ENCODE measurements at regions not wholly inside any gene's neighbourhood (a gene's known extent, or its start where the extent isn't known, plus 50 kb on each side); places are given as distances from the start of the nearest gene placed in this dataset.
"Not testable (repeated sequence)": the region's sequence is repeated elsewhere in the genome, so short reads cannot be mapped to it uniquely, and the experiment has no call there.

DNA sequence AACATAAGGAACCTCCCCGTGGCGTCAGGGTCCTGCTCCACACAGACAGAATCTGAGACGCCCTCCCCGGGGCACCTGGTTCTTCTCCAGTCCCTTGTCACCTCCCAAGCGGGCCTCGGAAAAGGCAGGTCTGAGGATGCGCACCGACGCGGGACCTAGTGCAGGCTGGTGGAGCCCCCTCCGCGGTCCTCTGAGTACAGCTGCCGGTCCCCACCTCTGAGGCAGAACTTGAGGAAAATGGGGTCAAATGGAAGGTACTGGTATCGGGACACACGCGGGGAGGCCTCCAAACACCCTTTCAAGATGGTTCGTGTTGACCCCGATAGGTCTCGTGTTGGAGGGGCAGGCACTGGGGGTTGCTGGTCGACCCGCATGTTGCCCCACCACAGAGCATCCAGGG lies 1725.3 kb downstream of the SPATA31A7 start:
- intact Hi-C loops (cut with micrococcal nuclease); BruUV-seq (replicated peaks); DNase-seq (ENCODE audit: unreplicated experiment); H3K9me3 Mint-ChIP-seq (ENCODE audit: unreplicated experiment); H3K4me3 Mint-ChIP-seq (ENCODE audit: unreplicated experiment); H3K27ac Mint-ChIP-seq (ENCODE audit: low read depth, unreplicated experiment); POLR2A ChIA-PET; CTCF ChIA-PET; H3K4me1 Mint-ChIP-seq (ENCODE audit: insufficient read depth, unreplicated experiment); H3K27me3 Mint-ChIP-seq (ENCODE audit: insufficient read depth, unreplicated experiment); H3K36me3 Mint-ChIP-seq (ENCODE audit: insufficient read depth, unreplicated experiment): not testable (repeated sequence)

DNA sequence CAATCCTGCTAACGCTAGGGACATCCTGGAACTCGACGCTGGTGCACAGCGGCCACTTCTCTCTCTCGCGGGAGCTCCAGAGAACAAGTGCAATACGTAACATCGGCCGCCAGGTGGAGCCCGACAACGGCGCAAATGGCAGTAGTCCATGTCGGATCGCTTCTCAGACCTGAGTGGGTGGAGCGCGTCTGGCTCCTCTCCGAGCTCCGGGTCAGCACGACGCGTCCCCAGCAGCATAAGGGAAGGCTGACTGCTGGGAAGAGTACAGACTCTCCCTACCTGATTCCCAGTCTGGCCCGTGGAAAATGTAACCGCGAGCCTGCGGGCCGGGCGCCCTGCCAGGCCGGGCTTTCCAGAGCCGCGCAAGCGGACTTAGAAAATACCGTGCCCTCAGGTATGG lies 1725.8 kb downstream of the SPATA31A7 start:
- DNase-seq (ENCODE audit: unreplicated experiment); H3K27ac Mint-ChIP-seq (ENCODE audit: low read depth, unreplicated experiment); BruUV-seq (replicated peaks); CTCF ChIA-PET; intact Hi-C loops (cut with micrococcal nuclease); POLR2A ChIA-PET; H3K9me3 Mint-ChIP-seq (ENCODE audit: unreplicated experiment); H3K27me3 Mint-ChIP-seq (ENCODE audit: insufficient read depth, unreplicated experiment); H3K4me1 Mint-ChIP-seq (ENCODE audit: insufficient read depth, unreplicated experiment); H3K4me3 Mint-ChIP-seq (ENCODE audit: unreplicated experiment); H3K36me3 Mint-ChIP-seq (ENCODE audit: insufficient read depth, unreplicated experiment): not testable (repeated sequence)

DNA sequence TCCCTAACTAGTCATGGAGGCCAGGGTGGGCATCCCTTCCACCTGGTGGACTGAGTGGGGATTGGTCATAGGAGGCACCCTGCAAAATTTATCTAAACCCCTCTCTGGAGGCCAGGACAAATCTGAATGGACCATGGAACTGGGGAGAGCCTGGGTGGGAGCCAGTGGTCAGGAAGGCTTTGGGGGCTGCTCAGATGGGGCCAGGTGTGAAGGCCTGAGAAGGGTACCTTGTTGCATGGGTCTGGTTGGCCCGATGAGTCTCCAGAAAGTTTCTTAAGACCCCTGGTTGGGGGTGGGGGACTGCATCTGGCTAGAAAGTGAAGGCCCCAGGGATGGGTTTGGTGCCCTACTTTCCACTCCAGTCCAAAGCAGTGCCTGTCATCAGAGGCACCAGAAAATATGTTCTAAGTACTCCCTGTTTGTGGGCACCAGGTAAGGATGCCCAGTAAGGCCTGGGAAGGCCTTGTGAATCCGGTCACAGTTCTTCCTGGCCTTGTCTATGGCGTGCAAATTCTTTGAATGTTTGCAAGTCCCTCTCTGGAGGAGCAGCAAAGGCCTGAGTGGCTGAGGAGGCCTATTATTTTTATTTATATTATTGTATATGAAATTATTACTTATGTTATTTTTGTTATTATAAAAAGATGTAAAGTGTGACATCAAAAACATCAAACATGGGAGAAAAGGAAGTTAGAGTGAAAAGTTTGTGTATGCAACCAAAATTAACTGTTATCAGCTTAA lies 1729.0 kb downstream of the SPATA31A7 start:
- POLR2A ChIA-PET; H3K9me3 Mint-ChIP-seq (ENCODE audit: unreplicated experiment); BruUV-seq (replicated peaks); H3K27ac Mint-ChIP-seq (ENCODE audit: low read depth, unreplicated experiment); intact Hi-C loops (cut with micrococcal nuclease); CTCF ChIA-PET; H3K27me3 Mint-ChIP-seq (ENCODE audit: insufficient read depth, unreplicated experiment); H3K4me3 Mint-ChIP-seq (ENCODE audit: unreplicated experiment); H3K4me1 Mint-ChIP-seq (ENCODE audit: insufficient read depth, unreplicated experiment); DNase-seq (ENCODE audit: unreplicated experiment); H3K36me3 Mint-ChIP-seq (ENCODE audit: insufficient read depth, unreplicated experiment): not testable (repeated sequence)

DNA sequence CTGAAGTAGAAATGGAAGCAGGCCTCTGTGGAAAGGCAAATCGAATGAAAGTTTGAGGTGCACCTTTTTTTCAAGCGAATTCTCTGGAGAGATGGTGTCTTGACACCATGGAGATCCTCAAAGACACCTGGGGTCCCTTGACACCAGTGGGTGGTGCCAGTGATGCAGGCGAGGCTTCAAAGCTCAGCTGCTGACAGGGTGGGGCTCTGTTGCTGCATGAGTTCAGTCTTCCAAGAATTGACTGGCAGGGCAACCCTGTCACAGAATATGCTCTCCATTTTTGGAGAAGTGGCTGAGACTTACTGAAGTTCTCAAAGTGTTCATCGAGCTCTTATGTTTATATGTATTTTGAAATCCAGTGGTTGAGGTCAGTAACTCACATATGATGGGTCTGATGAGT lies 1741.6 kb downstream of the SPATA31A7 start:
- H3K27ac Mint-ChIP-seq (ENCODE audit: low read depth, unreplicated experiment); DNase-seq (ENCODE audit: unreplicated experiment); intact Hi-C loops (cut with micrococcal nuclease); H3K4me1 Mint-ChIP-seq (ENCODE audit: insufficient read depth, unreplicated experiment); H3K27me3 Mint-ChIP-seq (ENCODE audit: insufficient read depth, unreplicated experiment); POLR2A ChIA-PET; CTCF ChIA-PET; H3K9me3 Mint-ChIP-seq (ENCODE audit: unreplicated experiment); BruUV-seq (replicated peaks); H3K36me3 Mint-ChIP-seq (ENCODE audit: insufficient read depth, unreplicated experiment); H3K4me3 Mint-ChIP-seq (ENCODE audit: unreplicated experiment): not testable (repeated sequence)

DNA sequence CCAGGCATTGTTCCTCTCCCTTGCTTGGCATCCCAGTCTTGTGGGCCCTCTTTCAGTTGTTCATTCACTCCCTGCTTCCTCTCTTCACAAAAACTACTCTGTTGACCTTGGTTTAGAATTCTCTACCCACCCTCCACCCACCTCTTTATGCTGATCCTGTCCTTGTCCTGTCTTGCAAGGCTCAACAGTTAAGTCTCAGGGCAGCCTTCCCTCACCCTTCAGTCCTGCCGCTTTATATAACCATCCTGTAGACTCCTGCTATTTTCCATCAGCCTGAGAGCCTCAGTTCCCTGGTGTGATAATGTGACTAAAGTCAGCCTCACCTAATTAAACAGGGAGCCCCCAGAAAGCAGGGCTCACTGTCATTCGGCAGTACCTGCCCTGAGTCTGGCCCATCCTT lies 1763.0 kb downstream of the SPATA31A7 start:
- H3K4me3 Mint-ChIP-seq (ENCODE audit: unreplicated experiment); CTCF ChIA-PET; H3K27me3 Mint-ChIP-seq (ENCODE audit: insufficient read depth, unreplicated experiment); DNase-seq (ENCODE audit: unreplicated experiment); H3K27ac Mint-ChIP-seq (ENCODE audit: low read depth, unreplicated experiment); intact Hi-C loops (cut with micrococcal nuclease); BruUV-seq (replicated peaks); H3K9me3 Mint-ChIP-seq (ENCODE audit: unreplicated experiment); POLR2A ChIA-PET; H3K36me3 Mint-ChIP-seq (ENCODE audit: insufficient read depth, unreplicated experiment); H3K4me1 Mint-ChIP-seq (ENCODE audit: insufficient read depth, unreplicated experiment): not testable (repeated sequence)

Data from MCF 10A (cell line).